ENCODE measurements at regions not wholly inside any gene's neighbourhood (a gene's known extent, or its start where the extent isn't known, plus 50 kb on each side); places are given as distances from the start of the nearest gene placed in this dataset.

DNA sequence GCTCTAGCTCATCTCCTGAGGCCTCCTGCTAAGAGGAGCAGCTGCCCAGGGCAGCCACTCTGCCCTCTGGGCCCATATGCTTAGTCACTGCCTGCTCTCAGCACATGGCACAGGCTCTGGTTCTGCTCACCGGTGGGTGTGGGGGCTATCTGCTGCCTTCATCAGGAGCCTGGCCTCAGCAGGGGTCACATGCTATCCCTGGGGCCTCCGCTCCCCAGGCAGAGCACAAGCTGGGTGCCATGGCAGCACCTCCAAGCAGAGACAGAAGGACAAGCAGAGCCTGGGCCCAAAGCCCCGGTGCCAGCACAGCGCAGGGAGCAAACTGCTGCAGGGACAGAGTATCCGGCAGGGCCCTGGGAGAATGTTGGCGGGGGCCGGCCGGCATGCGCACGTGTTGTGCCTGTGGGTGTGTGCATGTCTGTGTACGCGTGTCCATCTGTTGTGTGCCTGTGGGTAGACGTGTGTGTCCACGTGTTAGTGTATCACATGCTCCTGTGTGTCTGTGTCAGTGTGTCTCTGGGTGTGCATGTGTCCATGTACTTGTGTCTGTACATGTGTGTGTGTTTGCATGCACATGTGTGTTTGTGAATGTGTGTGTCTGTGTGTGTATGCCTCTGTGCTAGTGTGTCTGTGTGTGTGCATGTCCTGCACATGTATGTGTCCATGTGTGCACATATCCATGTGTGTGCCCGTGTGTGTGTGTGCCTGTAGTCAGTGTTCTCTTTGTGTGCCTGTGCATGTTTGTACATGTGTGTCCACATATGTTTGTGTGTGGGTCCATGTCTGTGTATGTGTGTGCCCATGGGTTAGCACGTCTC lies 326.9 kb downstream of the TMEM121 start:
- Histone ChIP-seq H3K36me3 (no peaks in the 10 kb centered on the region), H3K27me3 (no peaks in the 10 kb centered on the region), H3K4me3 (no peak overlapping the region), H3K9me3 (peaks cover 0 to 3% of the 10 kb centered on the region in 2 donors), H3K4me1 (no peaks in the 10 kb centered on the region), H3K27ac (no peak overlapping the region)
- TF ChIP-seq POLR2A (IDR thresholded peaks at IDR 0.05): no peak
- intact Hi-C loops (cut with DNase I; ENCODE audit: low total_unique reads): no loop called here
- DNase-seq: peak in 1 of 2 donors; percentile 11

- Histone ChIP-seq H3K27me3 (no peaks in the 10 kb centered on the region), H3K36me3 (no peaks in the 10 kb centered on the region), H3K4me1 (no peaks in the 10 kb centered on the region), H3K27ac (no peak overlapping the region), H3K9me3 (peaks cover 0 to 3% of the 10 kb centered on the region in 2 donors), H3K4me3 (no peak overlapping the region)
- intact Hi-C loops (cut with DNase I; ENCODE audit: low total_unique reads): no loop called here
- DNase-seq: peak in 1 of 2 donors; percentile 8
- TF ChIP-seq CTCF (IDR thresholded peaks at IDR 0.05) (no peak), POLR2A (IDR thresholded peaks at IDR 0.05) (no peak)
Observed at GRCh38 chr14:105853907-105854599, 327.7 kb downstream of the TMEM121 start.

DNA sequence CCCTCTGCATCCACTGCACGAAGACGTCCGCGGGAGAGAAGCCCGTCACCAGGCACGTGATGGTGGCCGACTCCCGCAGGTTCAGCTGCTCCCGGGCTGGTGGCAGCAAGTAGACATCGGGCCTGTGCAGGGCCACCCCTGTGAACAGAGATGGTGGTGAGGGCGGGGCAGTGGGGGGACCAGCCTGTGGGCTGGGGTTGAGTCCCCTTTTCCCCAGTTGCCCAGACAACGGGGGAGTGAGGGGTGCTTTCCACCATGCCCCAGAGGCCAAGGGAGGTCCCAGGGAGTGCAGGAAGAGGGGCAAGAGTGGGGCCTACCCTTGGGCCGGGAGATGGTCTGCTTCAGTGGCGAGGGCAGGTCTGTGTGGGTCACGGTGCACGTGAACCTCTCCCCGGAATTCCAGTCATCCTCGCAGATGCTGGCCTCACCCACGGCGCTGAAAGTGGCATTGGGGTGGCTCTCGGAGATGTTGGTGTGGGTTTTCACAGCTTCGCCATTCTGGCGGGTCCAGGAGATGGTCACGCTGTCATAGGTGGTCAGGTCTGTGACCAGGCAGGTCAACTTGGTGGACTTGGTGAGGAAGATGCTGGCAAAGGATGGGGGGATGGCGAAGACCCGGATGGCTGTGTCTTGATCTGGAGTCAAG lies 328.3 kb downstream of the TMEM121 start:
- Histone ChIP-seq H3K27me3 (no peaks in the 10 kb centered on the region), H3K9me3 (peaks cover 0 to 3% of the 10 kb centered on the region in 2 donors), H3K4me1 (no peaks in the 10 kb centered on the region), H3K4me3 (no peak overlapping the region), H3K36me3 (no peaks in the 10 kb centered on the region), H3K27ac (no peak overlapping the region)
- TF ChIP-seq CTCF (IDR thresholded peaks at IDR 0.05) (no peak), POLR2A (IDR thresholded peaks at IDR 0.05) (no peak)
- intact Hi-C loops (cut with DNase I; ENCODE audit: low total_unique reads): no loop called here
- peak in 1 of 2 donors; percentile 8 for DNase-seq

- no peaks in the 10 kb centered on the region for H3K36me3 ChIP-seq
- no peak overlapping the region for H3K27ac ChIP-seq
- intact Hi-C loops (cut with DNase I; ENCODE audit: low total_unique reads): no loop called here
- TF ChIP-seq CTCF (IDR thresholded peaks at IDR 0.05) (no peak), POLR2A (IDR thresholded peaks at IDR 0.05) (no peak)
- H3K4me3 ChIP-seq: no peak overlapping the region
- H3K4me1 ChIP-seq: no peaks in the 10 kb centered on the region
- peaks cover 0 to 3% of the 10 kb centered on the region in 2 donors for H3K9me3 ChIP-seq
- DNase-seq: peak in 1 of 2 donors; percentile 8
- no peaks in the 10 kb centered on the region for H3K27me3 ChIP-seq
Observed at GRCh38 chr14:105855246-105855892, 329.0 kb downstream of the TMEM121 start.

DNA sequence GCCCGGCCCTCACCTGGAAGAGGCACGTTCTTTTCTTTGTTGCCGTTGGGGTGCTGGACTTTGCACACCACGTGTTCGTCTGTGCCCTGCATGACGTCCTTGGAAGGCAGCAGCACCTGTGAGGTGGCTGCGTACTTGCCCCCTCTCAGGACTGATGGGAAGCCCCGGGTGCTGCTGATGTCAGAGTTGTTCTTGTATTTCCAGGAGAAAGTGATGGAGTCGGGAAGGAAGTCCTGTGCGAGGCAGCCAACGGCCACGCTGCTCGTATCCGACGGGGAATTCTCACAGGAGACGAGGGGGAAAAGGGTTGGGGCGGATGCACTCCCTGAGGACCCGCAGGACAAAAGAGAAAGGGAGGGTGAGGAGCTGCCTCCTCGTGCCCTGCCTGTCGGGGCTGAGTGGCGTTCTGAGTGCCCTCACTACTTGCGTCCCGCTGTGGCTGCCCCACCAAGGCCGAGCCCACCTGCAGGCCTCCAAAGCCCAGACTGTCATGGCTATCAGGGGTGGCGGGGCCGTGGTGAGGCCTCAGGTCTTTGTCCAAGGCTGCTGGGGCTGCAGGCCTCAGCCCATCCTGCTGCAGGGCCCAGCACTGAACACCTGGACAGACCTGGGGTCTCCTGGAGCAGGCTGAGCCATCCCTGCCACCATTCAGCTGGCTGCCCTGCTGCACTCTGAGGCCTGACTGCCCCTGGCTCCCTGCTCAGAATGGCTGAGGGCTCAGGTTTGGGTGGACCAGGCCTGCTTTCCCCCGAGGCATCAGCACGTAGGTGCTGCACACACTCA lies 329.7 kb downstream of the TMEM121 start:
- no peak for TF ChIP-seq POLR2A (IDR thresholded peaks at IDR 0.05)
- no peak for TF ChIP-seq CTCF (IDR thresholded peaks at IDR 0.05)
- H3K9me3 ChIP-seq: peaks cover 0 to 3% of the 10 kb centered on the region in 2 donors
- H3K27me3 ChIP-seq: no peaks in the 10 kb centered on the region
- H3K4me1 ChIP-seq: no peaks in the 10 kb centered on the region
- no peaks in the 10 kb centered on the region for H3K36me3 ChIP-seq
- intact Hi-C loops (cut with DNase I; ENCODE audit: low total_unique reads): no loop called here
- H3K4me3 ChIP-seq: no peak overlapping the region
- peak in 1 of 2 donors; percentile 2 for DNase-seq
- no peak overlapping the region for H3K27ac ChIP-seq
